Loucy (cell line): ENCODE measurements at regions not wholly inside any gene's neighbourhood (a gene's known extent, or its start where the extent isn't known, plus 50 kb on each side); places are given as distances from the start of the nearest gene placed in this dataset.
A peak's percentile ranks its signal among the peaks of the same experiment; 100 is the strongest.

Source experiments
- H2AFZ ChIP-seq: fragments of 200-600 bp; sonication (generic); 2 replicates; pipeline ENCODE4 v1.6.0; 2016; ENCODE audit warnings: antibody characterized with exemption, mild to moderate bottlenecking, low read length, moderate library complexity
- H3F3A ChIP-seq: fragments of 200-600 bp; 2 replicates; pipeline ENCODE4 v1.6.0; 2016; ENCODE audit warnings: antibody characterized with exemption, low read depth, mild to moderate bottlenecking
- H3K27me3 ChIP-seq: fragments of 200-600 bp; sonication (generic); 2 replicates; pipeline ENCODE4 v1.6.1; 2014; ENCODE audit warnings: low read length, mild to moderate bottlenecking; ENCODE audit not compliant: insufficient read depth, poor library complexity, severe bottlenecking
- H3K36me3 ChIP-seq: fragments of 200-600 bp; sonication (generic); 2 replicates; pipeline ENCODE4 v1.6.1; 2016; ENCODE audit warnings: low read length; ENCODE audit not compliant: insufficient read depth
- H3K4me1 ChIP-seq: fragments of 200-600 bp; sonication (generic); 2 replicates; pipeline ENCODE4 v1.5.1; 2014; ENCODE audit warnings: low read length, mild to moderate bottlenecking; ENCODE audit not compliant: insufficient read depth, poor library complexity, severe bottlenecking
- H3K4me2 ChIP-seq: fragments of 200-600 bp; sonication (generic); 2 replicates; pipeline ENCODE4 v1.6.0; 2014; ENCODE audit warnings: antibody characterized with exemption, low read length, low read depth, mild to moderate bottlenecking; ENCODE audit not compliant: poor library complexity, severe bottlenecking
- H3K4me3 ChIP-seq: fragments of 200-600 bp; sonication (generic); 2 replicates; pipeline ENCODE4 v1.5.1; 2014; ENCODE audit warnings: low read length, mild to moderate bottlenecking, mixed read lengths; ENCODE audit not compliant: poor library complexity, severe bottlenecking
- H3K79me2 ChIP-seq: fragments of 200-600 bp; sonication (generic); 2 replicates; pipeline ENCODE4 v1.6.1; 2014; ENCODE audit warnings: low read length; ENCODE audit not compliant: insufficient read depth
- H3K9ac ChIP-seq: fragments of 200-600 bp; sonication (generic); 2 replicates; pipeline ENCODE4 v1.6.0; 2014; ENCODE audit warnings: mild to moderate bottlenecking, low read depth, low read length, moderate library complexity; ENCODE audit not compliant: poor library complexity, severe bottlenecking
- H3K9me2 ChIP-seq: fragments of 200-600 bp; sonication (generic); replicated peaks from 2 replicates; pipeline ENCODE4 v1.6.1; 2016; ENCODE audit warnings: low read depth, low read length, mixed read lengths
- H3K9me3 ChIP-seq: fragments of 200-600 bp; sonication (generic); 2 replicates; pipeline ENCODE4 v1.6.1; 2014; ENCODE audit warnings: mild to moderate bottlenecking, antibody characterized with exemption, low read length, low read depth; ENCODE audit not compliant: insufficient read depth
- H4K20me1 ChIP-seq: fragments of 200-600 bp; sonication (generic); 2 replicates; pipeline ENCODE4 v1.6.0; 2014; ENCODE audit warnings: antibody characterized with exemption, low read length, mild to moderate bottlenecking; ENCODE audit not compliant: insufficient read depth, poor library complexity, severe bottlenecking
- CTCF ChIP-seq: fragments of 200-600 bp; sonication (generic); conservative IDR thresholded peaks from 2 replicates; pipeline ENCODE4 v1.5.1; 2014; ENCODE audit warnings: mild to moderate bottlenecking, antibody characterized with exemption, low read length
- EZH2phosphoT487 ChIP-seq: fragments of 200-600 bp; IDR thresholded peaks from 2 replicates; pipeline ENCODE4 v1.6.1; 2018; ENCODE audit warnings: antibody characterized with exemption, mild to moderate bottlenecking, moderate library complexity, borderline replicate concordance

DNA sequence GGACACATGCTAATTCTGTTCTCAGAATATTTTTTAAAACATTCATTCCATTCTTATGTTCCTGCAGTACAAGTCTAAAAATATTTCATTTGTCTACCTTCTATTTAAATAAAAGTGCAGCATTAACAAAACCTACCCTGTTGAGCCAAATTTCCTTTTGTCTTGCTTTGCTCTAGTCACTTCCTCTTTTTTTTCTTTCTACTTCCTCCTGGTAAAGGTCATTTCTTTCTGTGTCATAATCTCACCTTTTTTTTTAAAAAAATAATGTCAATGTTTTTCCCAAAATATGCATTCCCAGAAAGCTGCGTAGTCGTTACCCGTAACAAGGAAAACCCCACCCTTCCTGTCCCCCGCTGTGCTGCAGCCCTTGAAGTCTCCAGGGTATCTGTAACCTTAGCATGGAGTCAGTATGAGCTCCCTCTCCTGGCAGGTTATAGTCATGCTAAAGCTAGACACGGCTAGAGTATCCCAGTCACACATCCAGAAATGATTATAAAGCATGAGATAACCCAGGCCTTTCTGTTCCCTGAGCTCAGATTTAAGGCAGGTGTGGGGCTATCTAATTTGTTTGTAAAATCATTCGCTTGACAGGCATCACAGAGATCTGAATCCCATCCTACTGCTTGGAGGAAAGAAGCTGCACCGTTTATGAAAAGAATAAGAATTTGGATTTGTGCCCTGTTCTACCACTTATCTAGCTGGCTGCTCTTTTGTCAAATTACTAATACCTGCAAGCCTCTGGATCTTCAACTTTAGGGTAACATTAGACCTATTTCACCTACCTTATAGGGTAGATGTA lies 51.1 kb upstream of the EED start:
- no peak for TF ChIP-seq EZH2phosphoT487
- TF ChIP-seq CTCF = peak; percentile 92
- Histone ChIP-seq H3K79me2 (no peaks in the 10 kb centered on the region), H3K4me3 (peak overlapping the region; percentile 76), H3F3A (no peaks in the 10 kb centered on the region), H3K4me2 (peak overlapping the region; percentile 73), H3K27me3 (no peaks in the 10 kb centered on the region), H4K20me1 (no peaks in the 10 kb centered on the region), H3K36me3 (no peaks in the 10 kb centered on the region), H2AFZ (peak overlapping the region; percentile 87), H3K9ac (peak overlapping the region; percentile 52), H3K9me3 (no peaks in the 10 kb centered on the region), H3K9me2 (no peaks in the 10 kb centered on the region), H3K4me1 (peaks cover 8% of the 10 kb centered on the region)

- Histone ChIP-seq H3K9me3 (no peaks in the 10 kb centered on the region), H3K9me2 (no peaks in the 10 kb centered on the region), H2AFZ (peak overlapping the region; percentile 87), H3K4me1 (peaks cover 8% of the 10 kb centered on the region), H4K20me1 (no peaks in the 10 kb centered on the region), H3K27me3 (no peaks in the 10 kb centered on the region), H3K4me3 (peak overlapping the region; percentile 76), H3F3A (no peaks in the 10 kb centered on the region), H3K36me3 (no peaks in the 10 kb centered on the region), H3K4me2 (peak overlapping the region; percentile 73), H3K79me2 (no peaks in the 10 kb centered on the region), H3K9ac (peak overlapping the region; percentile 52)
- TF ChIP-seq CTCF (no peak), EZH2phosphoT487 (no peak)
Observed at GRCh38 chr11:86192519-86193257, 51.9 kb upstream of the EED start.

- Histone ChIP-seq H4K20me1 (no peaks in the 10 kb centered on the region), H3K27me3 (no peaks in the 10 kb centered on the region), H3K36me3 (no peaks in the 10 kb centered on the region), H3K79me2 (no peaks in the 10 kb centered on the region), H3K4me2 (no peak overlapping the region), H3F3A (no peaks in the 10 kb centered on the region), H2AFZ (no peak overlapping the region), H3K9ac (no peak overlapping the region), H3K9me2 (no peaks in the 10 kb centered on the region), H3K4me3 (no peak overlapping the region), H3K9me3 (no peaks in the 10 kb centered on the region), H3K4me1 (peaks cover 8% of the 10 kb centered on the region)
- TF ChIP-seq CTCF = no peak
- no peak for TF ChIP-seq EZH2phosphoT487
Observed at GRCh38 chr11:86191874-86192273, 52.7 kb upstream of the EED start.
